ENCODE measurements at regions not wholly inside any gene's neighbourhood (a gene's known extent, or its start where the extent isn't known, plus 50 kb on each side); places are given as distances from the start of the nearest gene placed in this dataset.

DNA sequence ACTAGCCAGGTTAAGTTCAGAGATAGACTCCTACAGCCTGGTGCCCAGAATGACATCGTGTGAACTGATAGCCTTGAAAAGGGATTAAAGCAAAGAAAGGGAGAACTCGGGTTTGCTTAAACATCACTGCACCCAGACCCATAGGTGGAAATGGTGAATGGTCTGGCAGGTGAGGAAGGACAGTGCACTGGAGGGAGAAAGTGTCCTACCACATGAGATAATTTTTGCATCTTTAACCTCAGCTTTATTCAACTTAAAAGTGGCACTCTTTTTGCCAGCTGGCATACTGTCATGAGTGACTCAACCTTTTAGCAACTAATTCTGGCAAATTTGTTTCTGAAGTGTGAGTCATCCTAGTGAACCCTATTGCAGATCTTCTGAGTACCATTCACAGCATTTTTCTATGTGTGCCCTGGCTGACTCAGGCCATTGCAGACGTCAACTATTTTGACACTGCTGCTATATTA is 53.0 kb upstream of the DAPP1 start:
- ChIA-PET POLR2A (no interaction called here), CTCF (interaction anchor here (0.8 to 2.0 kb wide), 3 partner anchors 16 to 41 kb away, joined by 3 to 6 read pairs (median 3); no protein-coding TSS in a partner anchor)
- DNase-seq (ENCODE audit: extremely low spot score) = no peak
- TF ChIP-seq CTCF (IDR thresholded peaks at IDR 0.05; ENCODE audit: control extremely low read depth, extremely low read depth, low read depth, missing control alignments) = no peak

DNA sequence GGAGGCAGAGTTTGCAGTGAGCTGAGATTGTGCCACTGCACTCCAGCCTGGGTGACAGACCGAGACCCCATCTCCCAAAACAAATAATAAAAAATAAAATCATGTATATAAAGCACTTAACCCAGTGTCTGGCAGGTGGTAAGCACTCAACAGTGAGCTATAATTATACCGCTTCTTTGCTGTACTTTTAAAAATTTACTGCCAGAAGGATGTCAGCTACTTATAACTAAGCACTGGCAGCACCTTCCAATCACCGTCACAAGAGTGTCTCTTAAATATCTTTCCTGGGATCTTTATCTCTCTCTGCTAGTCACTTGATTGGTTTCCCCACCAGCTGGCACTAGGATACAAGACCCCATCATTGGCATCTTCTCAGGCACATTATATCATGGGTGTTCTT is 53.9 kb upstream of the DAPP1 start:
- no peak for TF ChIP-seq CTCF (IDR thresholded peaks at IDR 0.05; ENCODE audit: control extremely low read depth, extremely low read depth, low read depth, missing control alignments)
- ChIA-PET CTCF (interaction anchor here (1.0 to 2.0 kb wide), 2 partner anchors 17 to 42 kb away, joined by 3 to 6 read pairs; no protein-coding TSS in a partner anchor), POLR2A (no interaction called here)
- DNase-seq (ENCODE audit: extremely low spot score) = no peak

DNA sequence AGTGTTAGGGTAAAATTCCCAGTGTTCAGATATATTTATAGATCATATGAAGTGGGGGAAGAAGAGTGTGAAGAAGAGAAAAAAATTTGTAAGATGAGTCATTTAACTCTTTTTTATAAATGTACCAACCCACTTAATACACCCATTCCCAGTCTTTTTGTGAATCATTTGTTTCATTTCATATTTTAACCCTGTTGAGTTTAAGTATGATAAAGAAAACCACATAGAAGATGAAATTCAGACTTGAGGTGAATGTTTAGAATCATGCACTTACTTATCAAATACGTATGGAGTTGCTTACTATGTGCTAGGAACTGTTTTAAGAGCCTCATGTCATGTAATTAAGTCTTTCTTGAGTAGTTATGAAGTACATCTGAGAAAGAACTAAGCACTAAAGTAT is 56.6 kb upstream of the DAPP1 start:
- ChIA-PET POLR2A (no interaction called here), CTCF (no interaction called here)
- DNase-seq (ENCODE audit: extremely low spot score) = no peak
- TF ChIP-seq CTCF (IDR thresholded peaks at IDR 0.05; ENCODE audit: control extremely low read depth, extremely low read depth, low read depth, missing control alignments) = no peak

DNA sequence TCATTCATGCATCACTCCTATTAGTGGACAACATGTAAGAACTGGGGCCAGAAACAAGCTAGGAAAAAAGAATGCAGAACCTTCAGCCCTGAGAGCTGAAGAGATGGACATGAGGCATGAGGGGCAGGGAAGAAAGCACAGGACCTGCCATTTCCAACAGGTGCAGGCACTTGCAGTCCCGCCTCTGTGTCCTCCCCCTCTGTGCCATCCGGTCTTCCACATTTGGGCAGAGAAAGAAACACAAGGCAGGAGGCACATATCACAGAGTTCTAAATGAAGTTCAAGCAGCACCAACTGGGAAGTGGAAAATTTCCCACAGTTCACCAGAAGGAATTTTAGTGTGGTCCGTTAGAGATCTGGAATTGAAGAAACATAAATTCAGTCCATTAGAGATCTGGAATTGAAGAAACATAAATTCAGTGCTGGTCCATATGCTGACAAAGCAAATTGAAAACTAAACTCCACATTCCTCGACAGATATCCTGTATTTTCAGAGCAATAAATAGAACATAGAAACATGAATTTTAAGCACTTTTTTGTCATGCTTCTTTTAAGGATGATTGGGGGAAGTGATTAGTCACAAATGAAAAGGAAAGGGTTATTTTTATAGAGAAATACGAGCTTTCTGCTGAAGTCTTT is 57.2 kb upstream of the DAPP1 start:
- ChIA-PET CTCF (interaction anchor here (1.1 to 1.6 kb wide), 2 partner anchors 10 to 49 kb away, joined by 4 to 5 read pairs; no protein-coding TSS in a partner anchor), POLR2A (interaction anchor here (0.7 kb wide), 1 partner anchor 1253 kb away, joined by 3 read pairs; no protein-coding TSS in a partner anchor)
- DNase-seq (ENCODE audit: extremely low spot score) = no peak
- no peak for TF ChIP-seq CTCF (IDR thresholded peaks at IDR 0.05; ENCODE audit: control extremely low read depth, extremely low read depth, low read depth, missing control alignments)

DNA sequence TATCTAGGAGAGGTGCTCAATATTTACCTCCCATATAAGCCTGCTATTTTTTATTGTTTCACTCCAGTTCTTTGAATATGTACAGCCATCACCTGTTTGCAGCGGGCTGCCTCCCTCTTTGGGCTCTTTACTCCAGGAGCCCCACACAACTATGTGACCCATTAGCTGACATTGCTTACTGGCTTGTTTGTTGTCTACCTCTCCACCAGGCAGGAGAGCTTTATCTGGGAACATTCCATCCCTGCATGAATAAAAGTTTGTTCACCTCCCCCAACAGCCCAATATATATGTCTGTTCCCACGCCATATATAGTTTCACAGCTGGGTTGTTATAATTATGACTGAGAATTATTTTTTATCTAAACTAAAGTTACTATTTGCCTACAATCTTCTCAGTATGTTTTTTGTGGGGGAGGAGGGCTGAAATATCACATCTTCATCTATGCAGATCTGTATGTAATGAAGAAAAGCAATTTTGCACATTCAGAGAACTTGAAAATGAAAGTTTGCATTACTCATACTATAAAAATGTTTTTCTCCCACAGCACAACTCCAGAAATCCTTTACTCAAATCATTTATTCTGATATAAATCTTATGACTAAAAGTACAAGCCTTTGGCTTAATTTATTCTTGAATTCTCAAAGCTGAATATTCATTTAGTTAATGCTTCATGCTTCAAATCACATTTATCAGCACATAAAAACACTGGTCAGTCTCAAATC is 61.2 kb upstream of the DAPP1 start:
- TF ChIP-seq CTCF (IDR thresholded peaks at IDR 0.05; ENCODE audit: control extremely low read depth, extremely low read depth, low read depth, missing control alignments) = no peak
- CTCF ChIA-PET = interaction anchor here (1.6 kb wide), 1 partner anchor 12 kb away, joined by 3 read pairs; no protein-coding TSS in a partner anchor
- POLR2A ChIA-PET = no interaction called here
- no peak for DNase-seq (ENCODE audit: extremely low spot score)

DNA sequence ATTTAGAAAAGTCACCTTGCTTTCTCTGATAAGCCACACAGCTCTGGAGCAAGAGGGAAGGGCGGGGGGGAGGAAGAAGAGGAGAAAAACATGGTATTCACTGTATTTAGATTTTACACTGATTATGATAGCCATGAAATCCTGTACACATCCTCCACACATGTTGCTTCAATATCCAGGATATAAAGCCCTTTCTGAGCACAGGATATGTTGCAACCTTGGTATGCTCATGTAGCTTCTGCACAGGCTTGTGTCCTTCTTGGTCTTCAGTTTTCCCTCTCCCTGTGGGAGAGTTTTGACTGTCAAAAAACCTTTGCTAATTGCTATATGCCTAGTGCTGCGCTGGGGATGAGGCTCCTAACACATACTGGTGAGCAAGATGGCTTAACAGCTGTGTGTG is 61.9 kb upstream of the DAPP1 start:
- no peak for TF ChIP-seq CTCF (IDR thresholded peaks at IDR 0.05; ENCODE audit: control extremely low read depth, extremely low read depth, low read depth, missing control alignments)
- ChIA-PET CTCF (interaction anchor here (1.6 kb wide), 1 partner anchor 11 kb away, joined by 3 read pairs; no protein-coding TSS in a partner anchor), POLR2A (no interaction called here)
- no peak for DNase-seq (ENCODE audit: extremely low spot score)

Data from GM10248 (cell line).